Ishikawa (cell line): ENCODE measurements at regions not wholly inside any gene's neighbourhood (a gene's known extent, or its start where the extent isn't known, plus 50 kb on each side); places are given as distances from the start of the nearest gene placed in this dataset.

Source experiments
- CEBPB ChIP-seq: IDR thresholded peaks from 2 replicates; pipeline ENCODE4 v1.6.1; 2012
- CREB1 ChIP-seq: IDR thresholded peaks from 2 replicates; pipeline ENCODE4 v1.6.1; 2012; ENCODE audit warnings: low read depth
- EGR1 ChIP-seq: IDR thresholded peaks from 2 replicates; pipeline ENCODE4 v1.6.1; 2012
- EP300 ChIP-seq: IDR thresholded peaks from 2 replicates; pipeline ENCODE4 v1.6.1; 2012; ENCODE audit warnings: borderline replicate concordance
- FOXM1 ChIP-seq: IDR thresholded peaks from 2 replicates; pipeline ENCODE4 v1.6.1; 2012; ENCODE audit warnings: low read depth, borderline replicate concordance
- NFIC ChIP-seq: IDR thresholded peaks from 2 replicates; pipeline ENCODE4 v1.6.1; 2012
- RAD21 ChIP-seq: IDR thresholded peaks from 2 replicates; pipeline ENCODE4 v1.6.1; 2012; ENCODE audit warnings: low read depth
- REST ChIP-seq: IDR thresholded peaks from 2 replicates; pipeline ENCODE4 v1.6.1; 2012; ENCODE audit warnings: low read depth, mild to moderate bottlenecking
- TAF1 ChIP-seq: IDR thresholded peaks from 2 replicates; pipeline ENCODE4 v1.6.1; 2012; ENCODE audit warnings: low read depth, mild to moderate bottlenecking
- TCF12 ChIP-seq: IDR thresholded peaks from 2 replicates; pipeline ENCODE4 v1.6.1; 2012; ENCODE audit warnings: low read depth
- TEAD4 ChIP-seq: IDR thresholded peaks from 2 replicates; pipeline ENCODE4 v1.6.1; 2012
- YY1 ChIP-seq: IDR thresholded peaks from 2 replicates; pipeline ENCODE4 v1.6.1; 2012; ENCODE audit warnings: low read depth
- ZBTB7A ChIP-seq: IDR thresholded peaks from 2 replicates; pipeline ENCODE4 v1.6.1; 2012; ENCODE audit warnings: low read depth
- TF ChIP-seq, protein P1 (sequence below): IDR thresholded peaks from 2 replicates; pipeline ENCODE4 v1.6.1; 2012
- TF ChIP-seq, protein P2 (sequence below): IDR thresholded peaks from 2 replicates; pipeline ENCODE4 v1.6.1; 2012

- no peak for TF ChIP-seq RAD21
- TF ChIP-seq TEAD4 = no peak
- no peak for TF ChIP-seq YY1
- no peak for TF ChIP-seq CREB1
- TF ChIP-seq ZBTB7A = no peak
- no peak for TF ChIP-seq REST
- TF ChIP-seq CEBPB = no peak
- no peak for TF ChIP-seq FOXM1
- no peak for TF ChIP-seq EP300
- TF ChIP-seq NFIC = no peak
- TF ChIP-seq, protein P1, sequence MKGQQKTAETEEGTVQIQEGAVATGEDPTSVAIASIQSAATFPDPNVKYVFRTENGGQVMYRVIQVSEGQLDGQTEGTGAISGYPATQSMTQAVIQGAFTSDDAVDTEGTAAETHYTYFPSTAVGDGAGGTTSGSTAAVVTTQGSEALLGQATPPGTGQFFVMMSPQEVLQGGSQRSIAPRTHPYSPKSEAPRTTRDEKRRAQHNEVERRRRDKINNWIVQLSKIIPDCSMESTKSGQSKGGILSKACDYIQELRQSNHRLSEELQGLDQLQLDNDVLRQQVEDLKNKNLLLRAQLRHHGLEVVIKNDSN = no peak
- TF ChIP-seq, protein P2, sequence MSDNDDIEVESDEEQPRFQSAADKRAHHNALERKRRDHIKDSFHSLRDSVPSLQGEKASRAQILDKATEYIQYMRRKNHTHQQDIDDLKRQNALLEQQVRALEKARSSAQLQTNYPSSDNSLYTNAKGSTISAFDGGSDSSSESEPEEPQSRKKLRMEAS = no peak
- no peak for TF ChIP-seq TCF12
- no peak for TF ChIP-seq TAF1
Observed at GRCh38 chr6:153588330-153588729, 450.7 kb upstream of the OPRM1 start.

DNA sequence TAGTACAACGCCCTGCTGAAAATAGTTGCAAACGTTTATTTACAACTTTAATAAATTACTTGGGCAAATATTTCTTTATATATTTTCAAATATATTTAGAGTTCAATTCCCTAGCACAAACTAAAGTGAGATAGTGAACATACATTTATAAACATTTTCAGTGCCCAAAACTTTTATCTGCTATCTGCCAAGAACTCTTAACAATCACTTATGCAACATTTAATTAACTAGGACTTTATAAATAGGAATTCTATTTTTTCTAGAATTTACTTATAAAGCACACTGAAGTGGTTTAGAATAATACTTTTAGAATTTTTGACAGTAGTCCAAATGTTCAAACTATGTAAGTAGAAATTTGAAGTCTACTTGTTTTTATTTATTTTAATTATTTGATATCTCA is 452.6 kb upstream of the RGS17 start:
- TF ChIP-seq TCF12 (no peak), CEBPB (no peak), NFIC (no peak), ZBTB7A (no peak), CREB1 (no peak)
- TF ChIP-seq, protein P1 = no peak
- TF ChIP-seq, protein P2 = no peak

DNA sequence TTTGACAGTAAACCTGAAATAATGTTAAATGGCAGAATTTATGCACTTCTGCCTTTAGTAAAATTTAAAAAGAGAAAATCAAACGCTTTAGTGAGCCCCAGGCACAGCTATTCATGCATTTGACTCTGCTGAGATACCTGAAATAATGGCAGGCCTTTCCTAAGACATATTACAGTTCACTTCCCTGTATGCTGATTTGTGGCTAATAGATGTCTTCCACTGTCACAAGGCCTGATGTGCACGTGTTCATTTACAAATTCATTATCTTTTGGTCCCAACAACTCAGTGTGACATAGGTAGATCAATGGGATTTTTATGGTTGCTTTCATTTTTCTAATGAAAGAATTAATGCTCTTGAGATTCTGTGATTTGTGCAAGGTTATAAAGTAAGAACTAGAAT is 449.7 kb upstream of the RGS17 start:
- no peak for TF ChIP-seq NFIC
- TF ChIP-seq CREB1 = no peak
- no peak for TF ChIP-seq FOXM1
- TF ChIP-seq CEBPB = no peak
- no peak for TF ChIP-seq YY1
- TF ChIP-seq, protein P1 = no peak
- TF ChIP-seq TEAD4 = no peak
- TF ChIP-seq REST = no peak
- no peak for TF ChIP-seq TAF1

GRCh38 chr6:153575528-153575927 is 444.4 kb upstream of the RGS17 start:
- no peak for TF ChIP-seq YY1
- TF ChIP-seq, protein P2 = no peak
- TF ChIP-seq FOXM1 = no peak
- TF ChIP-seq CEBPB = no peak
- TF ChIP-seq TAF1 = no peak
- no peak for TF ChIP-seq NFIC
- TF ChIP-seq, protein P1 = no peak
- TF ChIP-seq TEAD4 = no peak
- no peak for TF ChIP-seq EGR1

- TF ChIP-seq NFIC = no peak
Observed at GRCh38 chr6:153574231-153574630, 443.1 kb upstream of the RGS17 start.

DNA sequence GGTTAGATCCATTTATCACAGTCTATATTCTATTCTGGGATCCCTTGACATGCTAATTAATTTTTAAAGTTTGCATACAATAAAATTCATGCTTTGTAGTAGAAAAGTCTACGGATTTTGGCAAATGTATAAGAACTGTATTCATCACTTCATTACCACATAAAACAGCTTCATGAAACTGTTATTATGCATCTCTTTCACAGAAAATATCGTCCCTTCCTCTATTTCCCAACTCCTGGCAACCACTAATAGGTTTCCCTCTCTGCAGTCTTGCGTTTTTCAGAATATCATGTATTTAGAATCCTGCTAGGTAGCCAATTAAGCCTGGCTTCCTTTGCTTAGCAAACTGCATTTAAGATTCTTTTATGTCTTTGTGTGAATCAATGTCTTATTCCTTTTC is 441.3 kb upstream of the RGS17 start:
- TF ChIP-seq, protein P1 = no peak
- TF ChIP-seq REST (no peak), CREB1 (no peak), TAF1 (no peak), EP300 (no peak)
